ACC112 (cell line): ENCODE measurements at regions not wholly inside any gene's neighbourhood (a gene's known extent, or its start where the extent isn't known, plus 50 kb on each side); places are given as distances from the start of the nearest gene placed in this dataset.

Source experiments
- H2AFZ ChIP-seq: fragments of 200-600 bp; sonication (generic); one replicate; pipeline ENCODE4 v1.6.0; 2017; ENCODE audit warnings: antibody characterized with exemption, low read length; ENCODE audit not compliant: unreplicated experiment
- H3K27ac ChIP-seq: fragments of 200-600 bp; sonication (generic); 2 replicates; pipeline ENCODE4 v1.5.1; 2014; ENCODE audit warnings: low read depth, mild to moderate bottlenecking, antibody characterized with exemption, low read length, moderate library complexity
- H3K27me3 ChIP-seq: fragments of 200-600 bp; sonication (generic); 2 replicates; pipeline ENCODE4 v1.6.1; 2014; ENCODE audit warnings: mild to moderate bottlenecking, antibody characterized with exemption, low read length, moderate library complexity, mixed read lengths; ENCODE audit not compliant: insufficient read depth
- H3K36me3 ChIP-seq: fragments of 200-600 bp; sonication (generic); 2 replicates; pipeline ENCODE4 v1.6.1; 2016; ENCODE audit warnings: mild to moderate bottlenecking, antibody characterized with exemption, low read length, moderate library complexity, mixed read lengths; ENCODE audit not compliant: insufficient read depth
- H3K4me1 ChIP-seq: fragments of 200-600 bp; sonication (generic); one replicate; pipeline ENCODE4 v1.6.1; 2016; ENCODE audit warnings: low read length, mixed read lengths; ENCODE audit not compliant: insufficient read depth, unreplicated experiment, control insufficient read depth
- H3K4me3 ChIP-seq: fragments of 200-600 bp; sonication (generic); 2 replicates; pipeline ENCODE4 v1.5.1; 2014; ENCODE audit warnings: mild to moderate bottlenecking, low read depth, low read length
- H3K79me2 ChIP-seq: fragments of 200-600 bp; sonication (generic); one replicate; pipeline ENCODE4 v1.6.0; 2016; ENCODE audit warnings: low read length; ENCODE audit not compliant: control insufficient read depth, unreplicated experiment, insufficient read depth

GRCh38 chr5:101991486-101991885, 304.6 kb downstream of the SLCO4C1 start:
- no peak overlapping the region for H2AFZ ChIP-seq
- no peaks in the 10 kb centered on the region for H3K27me3 ChIP-seq
- H3K36me3 ChIP-seq, result no peaks in the 10 kb centered on the region
- no peaks in the 10 kb centered on the region for H3K79me2 ChIP-seq
- no peaks in the 10 kb centered on the region for H3K4me1 ChIP-seq
- H3K27ac ChIP-seq, result no peak overlapping the region
- no peak overlapping the region for H3K4me3 ChIP-seq

DNA sequence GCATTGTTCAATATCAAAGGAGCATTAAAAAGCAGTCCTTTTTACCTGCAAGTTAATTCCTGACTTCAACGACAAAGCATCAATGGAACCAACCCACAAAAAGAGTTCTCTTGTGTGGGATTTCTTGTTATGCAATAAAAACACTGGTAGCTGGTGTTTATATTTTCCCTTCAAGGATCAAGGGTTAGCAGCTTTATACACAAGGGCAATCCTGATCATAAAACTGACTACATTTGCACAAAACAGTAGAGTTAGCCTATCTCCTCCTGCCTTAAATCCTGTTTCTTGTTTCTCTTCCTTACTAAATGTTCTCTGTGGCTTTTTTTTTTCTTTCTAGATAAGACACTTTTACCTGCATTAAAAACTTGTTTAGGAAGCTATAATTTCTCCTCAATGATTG, 306.4 kb downstream of the SLCO4C1 start:
- no peaks in the 10 kb centered on the region for H3K27me3 ChIP-seq
- no peak overlapping the region for H3K27ac ChIP-seq
- no peaks in the 10 kb centered on the region for H3K36me3 ChIP-seq
- no peak overlapping the region for H2AFZ ChIP-seq
- H3K4me3 ChIP-seq, result no peak overlapping the region
- H3K4me1 ChIP-seq, result no peaks in the 10 kb centered on the region
- no peaks in the 10 kb centered on the region for H3K79me2 ChIP-seq

- Histone ChIP-seq H3K27ac (no peak overlapping the region), H3K79me2 (no peaks in the 10 kb centered on the region), H3K36me3 (no peaks in the 10 kb centered on the region), H3K27me3 (0 out of 2 replicates have a peak, but pooled peaks cover 3% of the 10 kb centered on the region), H3K4me3 (no peak overlapping the region), H3K4me1 (no peaks in the 10 kb centered on the region), H2AFZ (no peak overlapping the region)
These were observed 318.2 kb downstream of the SLCO4C1 start for GRCh38 chr5:101977729-101978345.

GRCh38 chr5:101976933-101977332, 319.2 kb downstream of the SLCO4C1 start:
- no peak overlapping the region for H3K27ac ChIP-seq
- no peaks in the 10 kb centered on the region for H3K79me2 ChIP-seq
- H3K36me3 ChIP-seq, result no peaks in the 10 kb centered on the region
- no peak overlapping the region for H2AFZ ChIP-seq
- H3K4me3 ChIP-seq, result no peak overlapping the region
- H3K27me3 ChIP-seq, result 0 out of 2 replicates have a peak, but pooled peaks cover 3% of the 10 kb centered on the region
- no peaks in the 10 kb centered on the region for H3K4me1 ChIP-seq

DNA sequence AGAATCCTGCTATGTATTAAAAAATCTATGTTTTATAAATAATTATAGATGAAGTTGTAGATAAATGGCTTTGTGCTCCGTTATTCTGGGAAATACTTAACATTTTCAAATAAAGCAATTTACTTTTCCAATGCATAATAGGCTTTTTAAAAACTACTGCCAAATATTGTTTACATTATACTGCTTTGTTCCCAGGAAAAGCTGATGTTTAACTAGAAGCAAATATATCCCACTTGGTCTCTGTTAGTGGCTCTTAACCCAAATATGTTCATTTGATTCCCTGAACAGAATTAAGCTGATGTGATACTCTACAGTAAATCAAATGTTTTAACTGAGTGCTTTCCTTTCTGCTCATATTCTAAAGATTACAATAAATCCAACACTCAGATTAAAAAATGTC, 326.3 kb downstream of the SLCO4C1 start:
- H2AFZ ChIP-seq, result no peak overlapping the region
- H3K36me3 ChIP-seq, result no peaks in the 10 kb centered on the region
- H3K27me3 ChIP-seq, result no peaks in the 10 kb centered on the region
- no peak overlapping the region for H3K4me3 ChIP-seq
- H3K79me2 ChIP-seq, result no peaks in the 10 kb centered on the region
- H3K27ac ChIP-seq, result no peak overlapping the region
- no peaks in the 10 kb centered on the region for H3K4me1 ChIP-seq

DNA sequence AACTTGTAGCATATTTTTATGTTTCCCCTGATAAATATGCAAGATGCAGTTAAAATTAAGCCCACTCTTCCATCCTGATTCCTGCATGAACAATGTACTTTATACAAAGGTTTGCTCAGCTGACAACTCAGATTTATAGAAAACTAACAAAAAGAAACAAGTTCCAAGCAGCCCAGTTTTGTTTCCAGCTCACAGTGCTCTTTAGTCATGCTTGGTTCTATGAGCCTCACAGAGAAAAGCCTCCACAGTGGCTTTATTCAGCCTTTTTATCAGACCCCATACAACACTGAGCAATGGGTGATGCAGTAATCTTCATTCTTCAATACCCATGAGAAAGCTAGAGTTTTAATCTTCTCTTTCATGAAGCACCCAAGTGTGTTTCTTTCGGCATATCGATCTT, 329.6 kb downstream of the SLCO4C1 start:
- no peak overlapping the region for H3K4me3 ChIP-seq
- no peaks in the 10 kb centered on the region for H3K27me3 ChIP-seq
- H2AFZ ChIP-seq, result no peak overlapping the region
- no peaks in the 10 kb centered on the region for H3K4me1 ChIP-seq
- H3K27ac ChIP-seq, result no peak overlapping the region
- no peaks in the 10 kb centered on the region for H3K36me3 ChIP-seq
- no peaks in the 10 kb centered on the region for H3K79me2 ChIP-seq

- no peak overlapping the region for H2AFZ ChIP-seq
- no peaks in the 10 kb centered on the region for H3K27me3 ChIP-seq
- H3K79me2 ChIP-seq, result no peaks in the 10 kb centered on the region
- H3K36me3 ChIP-seq, result no peaks in the 10 kb centered on the region
- H3K4me1 ChIP-seq, result no peaks in the 10 kb centered on the region
- no peak overlapping the region for H3K27ac ChIP-seq
- no peak overlapping the region for H3K4me3 ChIP-seq
These were observed 340.2 kb downstream of the SLCO4C1 start for GRCh38 chr5:101955891-101956290.

DNA sequence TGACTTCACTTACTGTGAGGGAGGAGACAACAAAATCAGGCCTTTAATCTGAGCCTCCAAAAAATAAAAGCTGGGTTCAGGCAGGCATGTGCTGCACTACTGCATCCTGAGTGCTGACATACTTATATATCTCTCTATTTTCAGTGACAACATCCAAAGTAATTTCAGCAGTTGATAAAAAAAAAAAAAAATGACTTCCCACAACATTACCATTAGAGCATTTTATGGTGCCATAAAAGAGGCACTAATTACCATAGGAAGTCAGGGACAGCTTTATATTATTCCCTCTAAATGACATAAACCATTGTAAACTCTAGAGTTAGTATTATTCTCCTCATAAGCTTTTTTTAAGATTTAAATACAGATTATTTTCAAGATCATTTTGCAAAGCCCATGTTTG, 346.1 kb downstream of the SLCO4C1 start:
- Histone ChIP-seq H3K4me1 (no peaks in the 10 kb centered on the region), H3K79me2 (no peaks in the 10 kb centered on the region), H2AFZ (no peak overlapping the region), H3K36me3 (no peaks in the 10 kb centered on the region), H3K4me3 (no peak overlapping the region), H3K27ac (no peak overlapping the region), H3K27me3 (no peaks in the 10 kb centered on the region)

DNA sequence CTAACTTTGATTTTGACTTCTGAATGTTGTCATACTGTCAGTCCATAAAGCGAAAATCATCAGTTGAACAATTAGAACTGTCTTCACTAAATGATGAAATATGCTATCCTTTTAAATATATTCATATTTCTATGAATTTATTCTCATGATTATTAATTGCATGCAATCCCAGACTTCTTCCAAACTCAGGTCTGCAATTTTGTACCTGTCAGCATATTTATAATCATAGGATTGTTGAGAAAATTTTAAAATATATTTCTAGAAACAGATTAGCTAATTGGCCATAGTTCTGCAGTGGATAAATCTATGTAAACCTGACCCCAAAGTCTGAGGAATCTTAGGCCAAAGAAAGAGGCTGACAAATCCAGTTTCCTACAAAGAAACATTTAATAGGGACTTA, 347.5 kb downstream of the SLCO4C1 start:
- Histone ChIP-seq H3K27ac (no peak overlapping the region), H3K79me2 (no peaks in the 10 kb centered on the region), H2AFZ (no peak overlapping the region), H3K4me3 (no peak overlapping the region), H3K4me1 (no peaks in the 10 kb centered on the region), H3K27me3 (no peaks in the 10 kb centered on the region), H3K36me3 (no peaks in the 10 kb centered on the region)

- Histone ChIP-seq H3K27me3 (no peaks in the 10 kb centered on the region), H3K79me2 (no peaks in the 10 kb centered on the region), H3K4me1 (no peaks in the 10 kb centered on the region), H2AFZ (no peak overlapping the region), H3K36me3 (no peaks in the 10 kb centered on the region), H3K4me3 (no peak overlapping the region), H3K27ac (no peak overlapping the region)
These were observed 352.3 kb downstream of the SLCO4C1 start for GRCh38 chr5:101943784-101944183.

DNA sequence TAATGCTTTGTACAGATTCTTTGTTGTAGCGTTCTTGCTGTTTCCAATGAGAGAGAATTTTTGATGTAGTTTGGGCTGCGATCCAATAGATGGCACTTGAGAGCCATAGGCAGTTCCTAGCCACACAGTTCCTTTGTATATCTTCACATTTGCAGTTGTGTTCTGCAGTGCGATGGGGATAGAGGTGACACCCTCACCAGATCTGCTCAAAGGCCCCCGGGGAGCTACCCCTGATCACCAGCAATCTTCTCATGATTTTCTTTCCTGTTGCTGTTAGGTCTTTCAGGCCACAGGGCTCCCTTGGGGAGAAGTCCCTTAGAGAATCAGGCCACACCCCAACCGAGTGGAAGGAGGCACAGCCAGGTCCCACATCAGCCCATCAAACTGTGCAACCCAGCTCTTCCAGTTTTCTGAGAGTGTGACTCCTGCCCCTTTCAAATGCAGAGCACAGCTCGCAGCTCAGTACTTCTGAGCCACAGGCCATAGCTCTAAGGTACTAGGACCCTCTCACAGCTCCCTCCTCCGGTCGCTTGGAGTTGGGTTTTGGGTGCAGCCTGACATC, 353.7 kb downstream of the SLCO4C1 start:
- Histone ChIP-seq H3K4me3 (no peak overlapping the region), H3K79me2 (no peaks in the 10 kb centered on the region), H3K36me3 (no peaks in the 10 kb centered on the region), H3K27me3 (no peaks in the 10 kb centered on the region), H3K4me1 (no peaks in the 10 kb centered on the region), H3K27ac (no peak overlapping the region), H2AFZ (no peak overlapping the region)
